ENCODE measurements at regions not wholly inside any gene's neighbourhood (a gene's known extent, or its start where the extent isn't known, plus 50 kb on each side); places are given as distances from the start of the nearest gene placed in this dataset.

GRCh38 chr7:18177815-18178660 lies 150.4 kb upstream of the PRPS1L1 start:
- ATAC-seq (ENCODE audit: insufficient read depth, low FRiP score) (no peak), DNase-seq (no peak)
- H3K36me3 ChIP-seq (ENCODE audit: control insufficient read depth in 4 of 4, insufficient read depth in 4 of 4, low read length in 4 of 4) = no peaks in the 10 kb centered on the region
- no peak overlapping the region for H3K27ac ChIP-seq (ENCODE audit: low read depth in 1 of 2, low read length in 1 of 2)
- 21 to 46% methylated on average over 7 of the region's 7 CpGs for WGBS, 2 donors
- no peaks in the 10 kb centered on the region for H3K9me3 ChIP-seq (ENCODE audit: control insufficient read depth in 4 of 4, insufficient read depth in 3 of 4, low read length in 3 of 4)
- H3K4me3 ChIP-seq = no peak overlapping the region
- no peak overlapping the region for H3K9ac ChIP-seq (ENCODE audit: insufficient read depth in 1 of 2, low read length in 2 of 2)
- H3K4me1 ChIP-seq (ENCODE audit: control insufficient read depth in 5 of 5, insufficient read depth in 5 of 5, low read length in 5 of 5) = peaks cover 0 to 2% (median 0%) of the 10 kb centered on the region in 5 donors
- no peak for TF ChIP-seq CTCF (IDR thresholded peaks at IDR 0.05; ENCODE audit: control extremely low read depth, extremely low read depth)
- H3K27me3 ChIP-seq (ENCODE audit: control insufficient read depth in 3 of 3, insufficient read depth in 3 of 3, low read length in 2 of 3) = no peaks in the 10 kb centered on the region

GRCh38 chr7:18179093-18179492 lies 151.4 kb upstream of the PRPS1L1 start:
- no peaks in the 10 kb centered on the region for H3K27me3 ChIP-seq (ENCODE audit: control insufficient read depth in 3 of 3, insufficient read depth in 3 of 3, low read length in 2 of 3)
- no peaks in the 10 kb centered on the region for H3K36me3 ChIP-seq (ENCODE audit: control insufficient read depth in 4 of 4, insufficient read depth in 4 of 4, low read length in 4 of 4)
- DNase-seq (no peak), ATAC-seq (ENCODE audit: insufficient read depth, low FRiP score) (no peak)
- no peak overlapping the region for H3K9ac ChIP-seq (ENCODE audit: insufficient read depth in 1 of 2, low read length in 2 of 2)
- no peak overlapping the region for H3K4me3 ChIP-seq
- peaks cover 0 to 2% (median 0%) of the 10 kb centered on the region in 5 donors for H3K4me1 ChIP-seq (ENCODE audit: control insufficient read depth in 5 of 5, insufficient read depth in 5 of 5, low read length in 5 of 5)
- no peaks in the 10 kb centered on the region for H3K9me3 ChIP-seq (ENCODE audit: control insufficient read depth in 4 of 4, insufficient read depth in 3 of 4, low read length in 3 of 4)
- H3K27ac ChIP-seq (ENCODE audit: low read depth in 1 of 2, low read length in 1 of 2) = no peak overlapping the region
- TF ChIP-seq CTCF (IDR thresholded peaks at IDR 0.05; ENCODE audit: control extremely low read depth, extremely low read depth) = no peak

GRCh38 chr7:18180685-18181084 lies 153.0 kb upstream of the PRPS1L1 start:
- peaks cover 0 to 2% (median 0%) of the 10 kb centered on the region in 5 donors for H3K4me1 ChIP-seq (ENCODE audit: control insufficient read depth in 5 of 5, insufficient read depth in 5 of 5, low read length in 5 of 5)
- no peak overlapping the region for H3K4me3 ChIP-seq
- TF ChIP-seq CTCF (IDR thresholded peaks at IDR 0.05; ENCODE audit: control extremely low read depth, extremely low read depth) = no peak
- H3K36me3 ChIP-seq (ENCODE audit: control insufficient read depth in 4 of 4, insufficient read depth in 4 of 4, low read length in 4 of 4) = no peaks in the 10 kb centered on the region
- 69 to 77% methylated on average over 1 of the region's 1 CpG for WGBS, 2 donors
- DNase-seq (no peak), ATAC-seq (ENCODE audit: insufficient read depth, low FRiP score) (no peak)
- H3K27me3 ChIP-seq (ENCODE audit: control insufficient read depth in 3 of 3, insufficient read depth in 3 of 3, low read length in 2 of 3) = no peaks in the 10 kb centered on the region
- no peak overlapping the region for H3K27ac ChIP-seq (ENCODE audit: low read depth in 1 of 2, low read length in 1 of 2)
- H3K9ac ChIP-seq (ENCODE audit: insufficient read depth in 1 of 2, low read length in 2 of 2) = no peak overlapping the region
- no peaks in the 10 kb centered on the region for H3K9me3 ChIP-seq (ENCODE audit: control insufficient read depth in 4 of 4, insufficient read depth in 3 of 4, low read length in 3 of 4)

Measured in lung (tissue), 11 donors.